Erythroblast (primary cell): ENCODE measurements at regions not wholly inside any gene's neighbourhood (a gene's known extent, or its start where the extent isn't known, plus 50 kb on each side); places are given as distances from the start of the nearest gene placed in this dataset.

ENCODE experiments used
- GATA1 ChIP-seq: IDR thresholded peaks from 2 replicates; pipeline ENCODE4 v1.6.1; 2011; ENCODE audit warnings: low read depth, mild to moderate bottlenecking, control low read depth, low read length, moderate library complexity
- POLR2A ChIP-seq: IDR thresholded peaks from 2 replicates; pipeline ENCODE4 v1.6.1; 2011; ENCODE audit warnings: mild to moderate bottlenecking, low read length

GRCh38 chr10:84600947-84601346 is 272.6 kb downstream of the CCSER2 start:
- TF ChIP-seq POLR2A (no peak), GATA1 (no peak)
